MM.1S (cell line): ENCODE measurements at regions not wholly inside any gene's neighbourhood (a gene's known extent, or its start where the extent isn't known, plus 50 kb on each side); places are given as distances from the start of the nearest gene placed in this dataset.
A peak's percentile ranks its signal among the peaks of the same experiment; 100 is the strongest.

ENCODE experiments used
- DNase-seq: peaks from one replicate; pipeline ENCODE4 v3.0.0-alpha.2; 2015
- H2AFZ ChIP-seq: fragments of 300-600 bp; sonication (generic); 2 replicates; pipeline ENCODE4 v1.6.0; 2016; ENCODE audit warnings: antibody characterized with exemption, low read length
- H3F3A ChIP-seq: fragments of 300-600 bp; sonication (generic); 2 replicates; pipeline ENCODE4 v1.6.1; 2016; ENCODE audit warnings: mild to moderate bottlenecking, antibody characterized with exemption, low read length, moderate library complexity, mixed read lengths; ENCODE audit not compliant: insufficient read depth
- H3K27ac ChIP-seq: fragments of 300-600 bp; sonication (generic); 2 replicates; pipeline ENCODE4 v1.5.1; 2016; ENCODE audit warnings: mild to moderate bottlenecking, low read length
- H3K27me3 ChIP-seq: fragments of 300-600 bp; sonication (generic); replicated peaks from 2 replicates; pipeline ENCODE4 v1.6.0; 2016; ENCODE audit warnings: low read length; ENCODE audit not compliant: insufficient read depth
- H3K36me3 ChIP-seq: fragments of 300-600 bp; sonication (generic); replicated peaks from 2 replicates; pipeline ENCODE4 v1.6.1; 2016; ENCODE audit warnings: mild to moderate bottlenecking, low read length, mixed read lengths; ENCODE audit not compliant: insufficient read depth
- H3K4me1 ChIP-seq: fragments of 300-600 bp; sonication (generic); 2 replicates; pipeline ENCODE4 v1.6.1; 2016; ENCODE audit warnings: low read length, mixed read lengths
- H3K4me2 ChIP-seq: fragments of 300-600 bp; sonication (generic); 2 replicates; pipeline ENCODE4 v1.6.0; 2016; ENCODE audit warnings: low read depth, low read length
- H3K4me3 ChIP-seq: fragments of 300-600 bp; sonication (generic); 2 replicates; pipeline ENCODE4 v1.5.1; 2016; ENCODE audit warnings: low read length, mixed read lengths
- H3K79me2 ChIP-seq: fragments of 300-600 bp; sonication (generic); 2 replicates; pipeline ENCODE4 v1.6.1; 2016; ENCODE audit warnings: mixed run types, low read length, mixed read lengths
- H3K9ac ChIP-seq: fragments of 300-600 bp; sonication (generic); 2 replicates; pipeline ENCODE4 v1.6.1; 2016; ENCODE audit warnings: low read length, mixed read lengths
- H3K9me2 ChIP-seq: fragments of 300-600 bp; sonication (generic); replicated peaks from 2 replicates; pipeline ENCODE4 v1.6.1; 2016; ENCODE audit warnings: mild to moderate bottlenecking, low read length, mixed read lengths; ENCODE audit not compliant: insufficient read depth
- H3K9me3 ChIP-seq: fragments of 300-600 bp; sonication (generic); replicated peaks from 2 replicates; pipeline ENCODE4 v1.6.1; 2016; ENCODE audit warnings: mild to moderate bottlenecking, low read length, mixed read lengths; ENCODE audit not compliant: insufficient read depth
- H4K20me1 ChIP-seq: fragments of 300-600 bp; sonication (generic); 2 replicates; pipeline ENCODE4 v1.6.1; 2016; ENCODE audit warnings: mild to moderate bottlenecking, low read length, moderate library complexity, mixed read lengths; ENCODE audit not compliant: insufficient read depth
- CTCF ChIP-seq: fragments of 300-600 bp; sonication (generic); IDR thresholded peaks from 2 replicates; pipeline ENCODE4 v1.5.1; 2016; ENCODE audit warnings: antibody characterized with exemption, low read length, mixed read lengths
- EZH2 ChIP-seq: fragments of 300-600 bp; sonication (generic); optimal IDR thresholded peaks from 2 replicates; pipeline ENCODE3; 2017; ENCODE audit warnings: low read depth, mild to moderate bottlenecking, antibody characterized with exemption, low read length, mixed read lengths
- EZH2phosphoT487 ChIP-seq: fragments of 300-600 bp; sonication (generic); IDR thresholded peaks from 2 replicates; pipeline ENCODE4 v1.6.1; 2018; ENCODE audit warnings: antibody characterized with exemption, low read length

DNA sequence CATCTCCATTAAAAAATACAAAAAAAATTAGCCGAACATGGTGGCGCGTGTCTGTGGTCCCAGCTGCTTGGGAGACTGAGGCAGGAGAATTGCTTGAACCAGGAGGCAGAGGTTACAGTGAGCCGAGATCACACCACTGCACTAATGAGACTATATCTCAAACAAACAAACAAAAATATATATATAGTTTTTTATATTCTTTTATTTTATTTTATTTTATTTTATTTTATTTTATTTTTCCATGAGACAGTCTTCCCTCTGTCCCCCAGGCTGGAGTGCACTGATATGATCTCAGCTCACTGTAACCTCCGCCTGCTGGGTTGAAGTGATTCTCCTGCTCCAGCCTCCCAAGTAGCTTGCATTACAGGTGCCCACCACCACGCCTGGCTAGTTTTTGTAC lies 79.5 kb downstream of the IRF2BPL start:
- H3K9me3 ChIP-seq = no peaks in the 10 kb centered on the region

DNA sequence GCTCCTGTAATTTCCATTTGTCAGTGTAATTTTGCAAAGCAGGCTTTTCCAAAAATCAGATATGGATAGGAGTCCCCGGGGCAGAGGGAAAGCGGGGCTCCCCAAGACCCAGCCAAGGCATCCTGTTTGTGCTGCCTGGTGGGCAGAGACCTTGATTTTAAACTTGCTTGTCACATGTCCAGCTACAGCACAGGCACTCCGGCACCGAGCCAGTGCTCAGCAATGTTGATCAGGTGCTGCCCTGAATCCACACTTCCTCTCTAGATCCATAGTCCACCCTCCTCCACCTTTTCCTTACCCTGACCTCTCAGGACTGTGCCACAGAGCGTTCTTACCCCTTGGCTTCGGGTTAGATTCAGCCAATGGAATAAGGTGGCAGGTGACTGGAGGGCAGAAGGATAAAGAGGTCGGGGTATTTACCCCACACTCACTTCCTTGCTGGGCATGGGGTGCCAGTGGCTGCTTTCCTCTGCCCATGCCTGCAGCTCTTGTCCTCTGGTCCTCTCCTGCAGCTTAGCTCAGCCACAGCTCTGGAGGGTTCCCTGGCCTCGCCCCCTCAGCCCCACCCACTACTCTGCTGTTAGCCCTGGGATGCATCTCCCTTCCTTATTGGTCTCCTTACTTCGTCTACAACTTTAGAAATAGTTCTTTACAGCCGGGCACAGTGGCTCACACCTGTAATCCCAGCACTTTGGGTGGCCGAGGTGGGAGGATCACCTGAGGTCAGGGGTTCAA lies 80.1 kb downstream of the IRF2BPL start:
- Histone ChIP-seq H3K27me3 (no peaks in the 10 kb centered on the region), H3F3A (no peaks in the 10 kb centered on the region), H4K20me1 (no peaks in the 10 kb centered on the region), H2AFZ (no peak overlapping the region), H3K27ac (no peak overlapping the region), H3K4me1 (peaks cover 13% of the 10 kb centered on the region), H3K9me3 (no peaks in the 10 kb centered on the region), H3K4me2 (no peak overlapping the region), H3K79me2 (no peaks in the 10 kb centered on the region), H3K9ac (no peak overlapping the region), H3K9me2 (no peaks in the 10 kb centered on the region), H3K4me3 (no peak overlapping the region), H3K36me3 (no peaks in the 10 kb centered on the region)
- no peak for DNase-seq
- TF ChIP-seq EZH2phosphoT487 = no peak
- TF ChIP-seq EZH2 = no peak
- no peak for TF ChIP-seq CTCF

More for the DNA sequence above, 79.5 kb downstream of the IRF2BPL start:
- Histone ChIP-seq H2AFZ (no peak overlapping the region), H3K4me2 (no peak overlapping the region), H4K20me1 (no peaks in the 10 kb centered on the region), H3K79me2 (no peaks in the 10 kb centered on the region), H3K4me3 (no peak overlapping the region), H3K4me1 (peaks cover 17% of the 10 kb centered on the region), H3F3A (no peaks in the 10 kb centered on the region), H3K27me3 (no peaks in the 10 kb centered on the region), H3K27ac (no peak overlapping the region), H3K9me2 (no peaks in the 10 kb centered on the region), H3K36me3 (no peaks in the 10 kb centered on the region), H3K9ac (no peak overlapping the region)
- no peak for DNase-seq
- TF ChIP-seq EZH2phosphoT487 (no peak), EZH2 (no peak), CTCF (no peak)

GRCh38 chr14:76947838-76948184 lies 80.7 kb downstream of the IRF2BPL start:
- no peak for TF ChIP-seq CTCF
- H3K79me2 ChIP-seq = no peaks in the 10 kb centered on the region
- H3K4me3 ChIP-seq = no peak overlapping the region
- H3K27me3 ChIP-seq = no peaks in the 10 kb centered on the region
- H3K9ac ChIP-seq = no peak overlapping the region
- DNase-seq = no peak
- no peaks in the 10 kb centered on the region for H4K20me1 ChIP-seq
- no peaks in the 10 kb centered on the region for H3K9me2 ChIP-seq
- no peaks in the 10 kb centered on the region for H3K36me3 ChIP-seq
- H3K9me3 ChIP-seq = no peaks in the 10 kb centered on the region
- peaks cover 12% of the 10 kb centered on the region for H3K4me1 ChIP-seq
- peak overlapping the region; percentile 32; the same call in 1 of the 2 replicates for H3K4me2 ChIP-seq
- H3K27ac ChIP-seq = no peak overlapping the region; the same call in 1 of the 2 replicates
- no peaks in the 10 kb centered on the region for H3F3A ChIP-seq
- no peak overlapping the region for H2AFZ ChIP-seq
